CD14-positive monocyte (primary cell): ENCODE measurements at regions not wholly inside any gene's neighbourhood (a gene's known extent, or its start where the extent isn't known, plus 50 kb on each side); places are given as distances from the start of the nearest gene placed in this dataset.

Source experiments
- DNase-seq, 3 donors: peaks; one replicate each; pipeline ENCODE4 v3.0.0-alpha.2; 2011 to 2022
- H2AFZ ChIP-seq: 2 replicates; pipeline ENCODE4 v1.6.0; 2012; ENCODE audit warnings: mild to moderate bottlenecking, low read depth, low read length, inconsistent platforms; ENCODE audit not compliant: insufficient read depth, poor library complexity, severe bottlenecking
- H3K27ac ChIP-seq, 2 donors: 1 replicate in 1 of 2; 2 replicates in 1 of 2; pipeline ENCODE4 v1.5.1; 2012 to 2013; ENCODE audit warnings: low read length in 2 of 2, control low read depth in 1 of 2, inconsistent platforms in 1 of 2, low read depth in 1 of 2, mild to moderate bottlenecking in 1 of 2
- H3K27me3 ChIP-seq, 2 donors: one replicate each; pipeline versions ENCODE4 v1.6.0 to v1.6.1; 2011 to 2013; ENCODE audit warnings: low read length in 2 of 2; ENCODE audit not compliant: control insufficient read depth in 2 of 2, insufficient read depth in 2 of 2
- H3K36me3 ChIP-seq, 2 donors: replicated peaks in 1 of 2; 1 replicate in 1 of 2; 2 replicates in 1 of 2; pipeline versions ENCODE4 v1.5.1 to v1.6.1; 2012 to 2013; ENCODE audit warnings: low read length in 2 of 2, control low read depth in 1 of 2, inconsistent platforms in 1 of 2, mild to moderate bottlenecking in 1 of 2; ENCODE audit not compliant: insufficient read depth in 2 of 2, control insufficient read depth in 1 of 2
- H3K4me1 ChIP-seq, 2 donors: 1 replicate in 1 of 2; 2 replicates in 1 of 2; pipeline versions ENCODE4 v1.5.1 to v1.6.1; 2012 to 2013; ENCODE audit warnings: low read length in 2 of 2, control low read depth in 1 of 2, inconsistent platforms in 1 of 2, mild to moderate bottlenecking in 1 of 2, moderate library complexity in 1 of 2; ENCODE audit not compliant: insufficient read depth in 2 of 2, control insufficient read depth in 1 of 2
- H3K4me2 ChIP-seq: replicated peaks from 2 replicates; pipeline ENCODE3; 2012; ENCODE audit warnings: low read length, moderate library complexity, mild to moderate bottlenecking; ENCODE audit not compliant: poor library complexity, severe bottlenecking; ENCODE audit errors: extremely low read depth
- H3K4me3 ChIP-seq, 3 experiments: fragments of 200-600 bp in 1 of 3; sonication (generic) in 1 of 3; replicated peaks in 1 of 3; 1 replicate in 2 of 3; 2 replicates in 1 of 3; pipeline ENCODE4 v1.5.1; 2011 to 2013; ENCODE audit warnings: low read length in 3 of 3, mild to moderate bottlenecking in 3 of 3, control low read depth in 2 of 3, low read depth in 2 of 3, inconsistent platforms in 1 of 3, moderate library complexity in 1 of 3
- H3K79me2 ChIP-seq: 2 replicates; pipeline ENCODE4 v1.6.0; 2012; ENCODE audit warnings: mild to moderate bottlenecking, control low read depth, inconsistent platforms, low read length, moderate library complexity; ENCODE audit not compliant: insufficient read depth
- H3K9ac ChIP-seq: 2 replicates; pipeline ENCODE4 v1.6.0; 2017; ENCODE audit warnings: low read length, mild to moderate bottlenecking; ENCODE audit not compliant: insufficient read depth, poor library complexity, severe bottlenecking
- H3K9me3 ChIP-seq, 2 donors: replicated peaks in 1 of 2; 1 replicate in 1 of 2; 2 replicates in 1 of 2; pipeline versions ENCODE4 v1.5.1 to v1.6.1; 2012 to 2013; ENCODE audit warnings: low read length in 2 of 2, control low read depth in 1 of 2; ENCODE audit not compliant: control insufficient read depth in 1 of 2, insufficient read depth in 1 of 2
- H4K20me1 ChIP-seq: 2 replicates; pipeline ENCODE4 v1.6.0; 2012; ENCODE audit warnings: mild to moderate bottlenecking, low read length, control low read depth, moderate library complexity; ENCODE audit not compliant: insufficient read depth
- H3K27ac Mint-ChIP-seq, 7 donors: one replicate each; pipeline ENCODE4 v1.8.0; 2020; ENCODE audit warnings: mild to moderate bottlenecking in 7 of 7, mixed read lengths in 7 of 7, moderate library complexity in 6 of 7, inconsistent platforms in 2 of 7
- H3K27me3 Mint-ChIP-seq, 3 donors: one replicate each; pipeline ENCODE4 v1.8.0; 2021 to 2022; ENCODE audit warnings: low read depth in 3 of 3, mild to moderate bottlenecking in 3 of 3, mixed read lengths in 3 of 3, moderate library complexity in 3 of 3, inconsistent platforms in 1 of 3
- H3K36me3 Mint-ChIP-seq, 2 donors: one replicate each; pipeline ENCODE4 v1.8.0; 2020; ENCODE audit warnings: mixed read lengths in 2 of 2, inconsistent platforms in 1 of 2, mild to moderate bottlenecking in 1 of 2
- H3K4me1 Mint-ChIP-seq: one replicate; pipeline ENCODE4 v1.8.0; 2020; ENCODE audit warnings: mild to moderate bottlenecking, mixed read lengths
- H3K4me3 Mint-ChIP-seq, 2 donors: one replicate each; pipeline ENCODE4 v1.8.0; 2020; ENCODE audit warnings: mild to moderate bottlenecking in 2 of 2, mixed read lengths in 2 of 2, moderate library complexity in 1 of 2
- H3K9me3 Mint-ChIP-seq, 7 donors: one replicate each; pipeline ENCODE4 v1.8.0; 2020 to 2022; ENCODE audit warnings: mixed read lengths in 7 of 7, mild to moderate bottlenecking in 6 of 7, moderate library complexity in 6 of 7, inconsistent platforms in 2 of 7
- WGBS: methylation state at CpG from one replicate; pipeline ENCODE4 v1.1.5; 2013; ENCODE audit warnings: missing lambda C conversion rate; ENCODE audit not compliant: insufficient coverage; 5-methylcytosine and 5-hydroxymethylcytosine counted together
- intact Hi-C, 2 donors: fragments of 100-400 bp; cut with micrococcal nuclease; formaldehyde crosslinking; loops; one replicate each; pipeline versions ENCODE4 v1.15.0 to v1.15.1; 2023
- TF ChIP-seq, protein P1 (sequence below): fragments of 200-600 bp; IDR thresholded peaks from one replicate; pipeline ENCODE4 v1.8.0; 2022; ENCODE audit warnings: antibody characterized with exemption, mild to moderate bottlenecking

DNA sequence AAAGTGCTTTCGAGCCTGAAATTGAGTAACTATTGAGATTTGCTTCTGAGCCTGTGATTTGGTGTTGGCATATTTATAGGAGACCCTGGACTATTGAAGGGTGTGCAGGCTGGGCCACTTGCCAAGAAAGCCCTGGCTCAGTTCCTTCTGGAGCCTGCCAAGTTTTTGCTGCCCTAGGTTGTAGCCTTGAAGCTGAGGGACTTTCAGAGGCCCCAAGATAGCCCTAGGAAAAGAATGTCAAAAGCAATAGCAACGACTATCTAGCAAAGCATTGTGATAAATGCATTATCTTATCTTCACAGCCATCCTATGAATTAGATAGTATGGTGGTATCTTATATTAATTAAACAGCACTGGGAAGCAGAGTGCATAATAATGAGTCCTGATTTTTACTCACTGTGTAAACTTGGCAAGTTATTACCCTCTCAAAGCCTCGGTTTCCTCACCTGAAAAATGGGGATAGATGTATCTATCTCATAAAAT is 473.7 kb upstream of the PODXL start:
- H3K4me1 ChIP-seq, result no peaks in the 10 kb centered on the region
- H3K27ac Mint-ChIP-seq, result no peak overlapping the region
- H3K4me2 ChIP-seq, result no peak overlapping the region
- no peaks in the 10 kb centered on the region for H3K27me3 ChIP-seq
- H2AFZ ChIP-seq, result no peak overlapping the region
- H3K9me3 ChIP-seq, result no peaks in the 10 kb centered on the region
- H3K27ac ChIP-seq, result no peak overlapping the region
- DNase-seq, result no peak
- TF ChIP-seq, protein P1, sequence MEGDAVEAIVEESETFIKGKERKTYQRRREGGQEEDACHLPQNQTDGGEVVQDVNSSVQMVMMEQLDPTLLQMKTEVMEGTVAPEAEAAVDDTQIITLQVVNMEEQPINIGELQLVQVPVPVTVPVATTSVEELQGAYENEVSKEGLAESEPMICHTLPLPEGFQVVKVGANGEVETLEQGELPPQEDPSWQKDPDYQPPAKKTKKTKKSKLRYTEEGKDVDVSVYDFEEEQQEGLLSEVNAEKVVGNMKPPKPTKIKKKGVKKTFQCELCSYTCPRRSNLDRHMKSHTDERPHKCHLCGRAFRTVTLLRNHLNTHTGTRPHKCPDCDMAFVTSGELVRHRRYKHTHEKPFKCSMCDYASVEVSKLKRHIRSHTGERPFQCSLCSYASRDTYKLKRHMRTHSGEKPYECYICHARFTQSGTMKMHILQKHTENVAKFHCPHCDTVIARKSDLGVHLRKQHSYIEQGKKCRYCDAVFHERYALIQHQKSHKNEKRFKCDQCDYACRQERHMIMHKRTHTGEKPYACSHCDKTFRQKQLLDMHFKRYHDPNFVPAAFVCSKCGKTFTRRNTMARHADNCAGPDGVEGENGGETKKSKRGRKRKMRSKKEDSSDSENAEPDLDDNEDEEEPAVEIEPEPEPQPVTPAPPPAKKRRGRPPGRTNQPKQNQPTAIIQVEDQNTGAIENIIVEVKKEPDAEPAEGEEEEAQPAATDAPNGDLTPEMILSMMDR, result no peak
- peaks cover 0 to 3% (median 0%) of the 10 kb centered on the region in 7 donors for H3K9me3 Mint-ChIP-seq
- H3K36me3 ChIP-seq, result no peaks in the 10 kb centered on the region
- H3K79me2 ChIP-seq, result no peaks in the 10 kb centered on the region
- no peak overlapping the region for H3K4me3 Mint-ChIP-seq
- intact Hi-C loops, result no loop called here
- H3K27me3 Mint-ChIP-seq, result peaks cover 0 to 5% (median 0%) of the 10 kb centered on the region in 3 donors
- H3K4me1 Mint-ChIP-seq, result no peaks in the 10 kb centered on the region
- WGBS, result 71% methylated on average over 1 of the region's 3 CpGs
- no peaks in the 10 kb centered on the region for H3K36me3 Mint-ChIP-seq
- H3K4me3 ChIP-seq, result no peak overlapping the region
- H3K9ac ChIP-seq, result no peak overlapping the region
- H4K20me1 ChIP-seq, result no peaks in the 10 kb centered on the region

DNA sequence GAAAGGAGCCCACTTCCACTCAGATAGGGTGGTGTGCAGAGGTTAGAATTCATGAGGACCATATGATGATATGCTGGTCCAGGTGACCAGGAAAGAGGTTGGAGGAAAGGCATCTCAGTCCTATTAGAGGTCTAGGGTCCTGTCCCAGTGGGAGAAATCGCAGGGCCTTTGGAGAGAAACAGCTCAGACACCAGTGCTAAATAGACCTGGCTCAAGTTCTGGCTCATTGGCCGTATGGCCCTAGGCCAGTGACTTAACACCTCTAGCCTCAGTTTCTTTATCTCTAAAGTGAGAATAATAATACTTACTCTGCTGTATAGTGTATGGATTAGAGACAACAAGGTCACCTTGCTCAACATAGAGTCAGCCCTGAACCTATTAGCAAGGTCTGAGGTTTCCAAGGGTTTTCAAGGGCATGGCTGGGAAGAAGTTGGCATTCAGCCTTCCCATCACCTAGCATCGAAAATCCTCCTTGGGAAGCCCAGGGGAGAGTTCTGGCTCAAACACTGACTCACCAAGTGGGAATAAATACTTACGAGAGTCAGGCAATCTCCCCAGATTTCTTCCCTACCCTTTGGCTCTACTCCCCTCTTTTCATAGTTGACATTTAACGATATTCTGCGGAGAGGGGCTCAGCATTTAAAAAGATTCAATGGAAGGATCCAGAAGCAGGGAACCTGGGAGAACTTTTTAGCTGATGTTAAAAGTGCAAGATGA is 473.1 kb upstream of the PODXL start:
- Mint-ChIP-seq H3K4me3 (no peak overlapping the region), H3K9me3 (peaks cover 0 to 3% (median 0%) of the 10 kb centered on the region in 7 donors), H3K4me1 (no peaks in the 10 kb centered on the region), H3K27ac (no peak overlapping the region), H3K27me3 (peaks cover 0 to 5% (median 0%) of the 10 kb centered on the region in 3 donors), H3K36me3 (no peaks in the 10 kb centered on the region)
- Histone ChIP-seq H3K9ac (no peak overlapping the region), H3K36me3 (no peaks in the 10 kb centered on the region), H3K4me1 (no peaks in the 10 kb centered on the region), H4K20me1 (no peaks in the 10 kb centered on the region), H3K4me2 (no peak overlapping the region), H3K27me3 (no peaks in the 10 kb centered on the region), H3K9me3 (no peaks in the 10 kb centered on the region), H3K27ac (no peak overlapping the region), H3K4me3 (no peak overlapping the region), H2AFZ (no peak overlapping the region), H3K79me2 (no peaks in the 10 kb centered on the region)
- TF ChIP-seq, protein P1, result no peak
- WGBS, result 90% methylated on average over 2 of the region's 6 CpGs
- DNase-seq, result no peak
- intact Hi-C loops, result no loop called here
